ENCODE measurements at regions not wholly inside any gene's neighbourhood (a gene's known extent, or its start where the extent isn't known, plus 50 kb on each side); places are given as distances from the start of the nearest gene placed in this dataset.

GRCh38 chr10:9254353-9254752 is 1199.9 kb downstream of the GATA3 start:
- no peak overlapping the region for H2AFZ ChIP-seq (replicated peaks; ENCODE audit: low read length, poor library complexity)
- H3K23ac ChIP-seq (ENCODE audit: low read depth, low read length), result no peak overlapping the region
- H3K4me3 ChIP-seq (ENCODE audit: insufficient read depth, low read depth, low read length), result no peak overlapping the region
- H3K9ac ChIP-seq (ENCODE audit: low read depth, low read length), result no peak overlapping the region
- no peak overlapping the region for H3K14ac ChIP-seq (replicated peaks; ENCODE audit: low read depth, low read length)
- H4K91ac ChIP-seq (ENCODE audit: insufficient read depth, low read depth, low read length), result no peak overlapping the region
- ChIA-PET CTCF (interaction anchor here (1.0 kb wide), 1 partner anchor 11 kb away, joined by 3 read pairs; no protein-coding TSS in a partner anchor), POLR2A (ENCODE audit: unreplicated experiment) (no interaction called here)
- TF ChIP-seq SMC3 (IDR thresholded peaks at IDR 0.05; ENCODE audit: low read depth, low read length) (no peak), RAD21 (IDR thresholded peaks at IDR 0.05; ENCODE audit: low read length) (no peak), CEBPB (IDR thresholded peaks at IDR 0.05; ENCODE audit: low read depth, low read length) (no peak), NFE2L2 (IDR thresholded peaks at IDR 0.05; ENCODE audit: low read depth, low read length) (no peak), CHD1 (IDR thresholded peaks at IDR 0.05; ENCODE audit: low read depth, low read length) (no peak), RCOR1 (IDR thresholded peaks at IDR 0.05; ENCODE audit: insufficient replicate concordance, low read length) (no peak), RFX5 (IDR thresholded peaks at IDR 0.05; ENCODE audit: low read depth, low read length) (no peak), MAFK (IDR thresholded peaks at IDR 0.05; ENCODE audit: low read depth, low read length) (no peak), ELK1 (IDR thresholded peaks at IDR 0.05; ENCODE audit: borderline replicate concordance, low read depth, low read length) (no peak), CTCF (conservative IDR thresholded peaks at IDR 0.05; ENCODE audit: low read depth, low read length) (no peak)
- no peak overlapping the region for H2AK9ac ChIP-seq (replicated peaks; ENCODE audit: low read depth, low read length, poor library complexity)
- ATAC-seq (ENCODE audit: low read depth), result peak; percentile 71
- H3K4ac ChIP-seq (ENCODE audit: low read depth, low read length), result no peak overlapping the region
- no CpG with 5 or more reads among the region's 2 CpGs for WGBS, 2 experiments (ENCODE audit: extremely low coverage in 2 of 2, insufficient read length in 1 of 2)
- in situ Hi-C loops (cut with MboI; ENCODE audit: low sequenced_read_pairs) (no loop called here), dilution Hi-C loops (cut with HindIII; ENCODE audit: low sequenced_read_pairs, unreplicated experiment) (no loop called here), intact Hi-C loops (cut with micrococcal nuclease) (no loop called here)
- H3K36me3 ChIP-seq (ENCODE audit: control insufficient read depth, insufficient read depth, low read length), result no peaks in the 10 kb centered on the region
- peak overlapping the region; percentile 21 for H2BK5ac ChIP-seq (ENCODE audit: low read depth, low read length, poor library complexity, severe bottlenecking)
- no peaks in the 10 kb centered on the region for H3K9me1 ChIP-seq (ENCODE audit: insufficient read depth, low read length)
- BruUV-seq (replicated peaks), result no TSS peak
- H3K56ac ChIP-seq (ENCODE audit: extremely low read depth, insufficient read depth, low read length), result no peak overlapping the region
- H2BK20ac ChIP-seq (ENCODE audit: low read depth, low read length), result no peak overlapping the region
- H4K20me1 ChIP-seq (ENCODE audit: insufficient read depth, low read length), result no peaks in the 10 kb centered on the region
- no peak overlapping the region for H2AK5ac ChIP-seq (ENCODE audit: low read depth, low read length)
- no peaks in the 10 kb centered on the region for H3K27me3 ChIP-seq (ENCODE audit: control insufficient read depth, insufficient read depth, low read length)
- no peak overlapping the region for H2BK120ac ChIP-seq (ENCODE audit: low read depth, low read length)
- H3K79me1 ChIP-seq (ENCODE audit: low read depth in 1 of 2, low read length in 2 of 2), result no peaks in the 10 kb centered on the region
- no peak overlapping the region for H4K8ac ChIP-seq (ENCODE audit: low read depth in 2 of 2, low read length in 2 of 2)
- no peaks in the 10 kb centered on the region for H3K9me3 ChIP-seq (ENCODE audit: control insufficient read depth, insufficient read depth, low read length)
- peak; percentile 64 for DNase-seq
- H2BK15ac ChIP-seq (ENCODE audit: low read depth, low read length), result no peak overlapping the region
- H3K4me2 ChIP-seq (ENCODE audit: low read depth, low read length), result no peak overlapping the region
- no peak overlapping the region for H3K18ac ChIP-seq (ENCODE audit: low read depth, low read length)
- no peak overlapping the region for H4K5ac ChIP-seq (ENCODE audit: low read depth, low read length)
- no peak overlapping the region for H3K27ac ChIP-seq (ENCODE audit: insufficient read depth, low read length)
- no peaks in the 10 kb centered on the region for H3K4me1 ChIP-seq (ENCODE audit: control insufficient read depth, insufficient read depth, low read length)

Measured in IMR-90 (cell line).